Mesenchymal stem cell (in vitro differentiated cells and primary cell): ENCODE measurements at regions not wholly inside any gene's neighbourhood (a gene's known extent, or its start where the extent isn't known, plus 50 kb on each side); places are given as distances from the start of the nearest gene placed in this dataset.

Source experiments
- DNase-seq: peaks from one replicate; pipeline ENCODE4 v3.0.0-alpha.2; 2013
- H2AFZ ChIP-seq: one replicate; pipeline ENCODE4 v1.6.1; 2013; ENCODE audit warnings: low read depth, mild to moderate bottlenecking, control low read depth, inconsistent platforms, low read length, moderate library complexity
- H2AK5ac ChIP-seq: 2 replicates; pipeline ENCODE4 v1.6.1; 2013; ENCODE audit warnings: low read length, moderate library complexity, mild to moderate bottlenecking, inconsistent platforms; ENCODE audit not compliant: severe bottlenecking
- H2BK120ac ChIP-seq: one replicate; pipeline ENCODE4 v1.6.1; 2013; ENCODE audit warnings: low read depth, mild to moderate bottlenecking, inconsistent platforms, low read length, moderate library complexity
- H2BK12ac ChIP-seq, 2 experiments: one replicate each; pipeline ENCODE4 v1.6.1; 2013; ENCODE audit warnings: inconsistent platforms in 2 of 2, low read length in 2 of 2, mild to moderate bottlenecking in 2 of 2, moderate library complexity in 2 of 2, control low read depth in 1 of 2
- H2BK15ac ChIP-seq: one replicate; pipeline ENCODE4 v1.6.1; 2013; ENCODE audit warnings: mild to moderate bottlenecking, low read depth, inconsistent platforms; ENCODE audit not compliant: poor library complexity, severe bottlenecking
- H2BK5ac ChIP-seq: 2 replicates; pipeline ENCODE4 v1.6.1; 2013; ENCODE audit warnings: low read depth, mild to moderate bottlenecking, low read length, control low read depth, inconsistent platforms; ENCODE audit not compliant: poor library complexity, severe bottlenecking
- H3K14ac ChIP-seq, 2 experiments: one replicate each; pipeline ENCODE4 v1.6.1; 2013; ENCODE audit warnings: inconsistent platforms in 2 of 2, low read length in 2 of 2, control low read depth in 1 of 2, mild to moderate bottlenecking in 1 of 2, moderate library complexity in 1 of 2
- H3K18ac ChIP-seq, 2 experiments: one replicate each; pipeline ENCODE4 v1.6.1; 2013; ENCODE audit warnings: inconsistent platforms in 2 of 2, low read length in 2 of 2, control low read depth in 1 of 2, low read depth in 1 of 2, mild to moderate bottlenecking in 1 of 2
- H3K23ac ChIP-seq, 2 experiments: one replicate each; pipeline ENCODE4 v1.6.1; 2013; ENCODE audit warnings: inconsistent platforms in 2 of 2, low read length in 2 of 2, mild to moderate bottlenecking in 2 of 2, moderate library complexity in 2 of 2, control low read depth in 1 of 2
- H3K27ac ChIP-seq: 2 replicates; pipeline ENCODE4 v1.5.1; 2013; ENCODE audit warnings: mild to moderate bottlenecking, moderate library complexity, low read length, control low read depth, inconsistent platforms; ENCODE audit not compliant: poor library complexity, severe bottlenecking
- H3K27me3 ChIP-seq, 2 experiments: 2 replicates each; pipeline versions ENCODE4 v1.6.1 to v1.7.0; 2013; ENCODE audit warnings: low read length in 2 of 2, mild to moderate bottlenecking in 2 of 2, moderate library complexity in 2 of 2, control low read depth in 1 of 2, inconsistent platforms in 1 of 2; ENCODE audit not compliant: control insufficient read depth in 1 of 2, insufficient read depth in 1 of 2
- H3K36me3 ChIP-seq, 2 experiments: 2 replicates each; pipeline versions ENCODE4 v1.6.1 to v1.7.0; 2013; ENCODE audit warnings: low read length in 2 of 2, control low read depth in 1 of 2, inconsistent platforms in 1 of 2, low read depth in 1 of 2, mild to moderate bottlenecking in 1 of 2; ENCODE audit not compliant: insufficient read depth in 2 of 2, control insufficient read depth in 1 of 2
- H3K4ac ChIP-seq, 2 experiments: one replicate each; pipeline ENCODE4 v1.6.1; 2013; ENCODE audit warnings: inconsistent platforms in 2 of 2, low read length in 2 of 2, mild to moderate bottlenecking in 2 of 2, moderate library complexity in 2 of 2, control low read depth in 1 of 2, low read depth in 1 of 2
- H3K4me1 ChIP-seq: 2 replicates; pipeline ENCODE4 v1.6.1; 2013; ENCODE audit warnings: low read depth, low read length, control low read depth; ENCODE audit not compliant: control insufficient read depth, insufficient read depth
- H3K4me2 ChIP-seq: 2 replicates; pipeline ENCODE4 v1.6.1; 2013; ENCODE audit warnings: low read length, mild to moderate bottlenecking, inconsistent platforms; ENCODE audit not compliant: poor library complexity, severe bottlenecking
- H3K4me3 ChIP-seq, 2 experiments: 2 replicates each; pipeline versions ENCODE4 v1.5.1 to v1.7.0; 2013; ENCODE audit warnings: low read length in 2 of 2, mild to moderate bottlenecking in 2 of 2, control low read depth in 1 of 2, low read depth in 1 of 2; ENCODE audit not compliant: insufficient read depth in 1 of 2
- H3K79me1 ChIP-seq: replicated peaks from 2 replicates; pipeline ENCODE4 v1.6.1; 2013; ENCODE audit warnings: mild to moderate bottlenecking, control low read depth, low read length, inconsistent platforms; ENCODE audit not compliant: poor library complexity, severe bottlenecking
- H3K9ac ChIP-seq: 2 replicates; pipeline ENCODE4 v1.7.0; 2013; ENCODE audit warnings: mild to moderate bottlenecking, low read length, moderate library complexity
- H3K9me3 ChIP-seq: 2 replicates; pipeline ENCODE4 v1.7.0; 2013; ENCODE audit warnings: mild to moderate bottlenecking, low read length; ENCODE audit not compliant: control insufficient read depth
- H4K8ac ChIP-seq: one replicate; pipeline ENCODE4 v1.6.1; 2013; ENCODE audit warnings: inconsistent platforms, mild to moderate bottlenecking, low read length, moderate library complexity
- H4K91ac ChIP-seq: one replicate; pipeline ENCODE4 v1.6.1; 2013; ENCODE audit warnings: mild to moderate bottlenecking, low read length, inconsistent platforms
- WGBS: methylation state at CpG from one replicate; pipeline ENCODE4 v1.1.7; 2013; ENCODE audit warnings: mixed read lengths; 5-methylcytosine and 5-hydroxymethylcytosine counted together

- no peak overlapping the region for H3K4ac ChIP-seq
- no peaks in the 10 kb centered on the region for H3K79me1 ChIP-seq
- no peak overlapping the region for H3K14ac ChIP-seq
- DNase-seq: no peak
- no peak overlapping the region for H2BK12ac ChIP-seq
- no peak overlapping the region for H3K4me2 ChIP-seq
- H4K91ac ChIP-seq: no peak overlapping the region
- H3K23ac ChIP-seq: no peak overlapping the region
- H3K4me1 ChIP-seq: no peaks in the 10 kb centered on the region
- no peak overlapping the region for H2BK5ac ChIP-seq
- peaks cover 0 to 32% of the 10 kb centered on the region in 2 experiments for H3K27me3 ChIP-seq
- no peak overlapping the region for H2BK15ac ChIP-seq
- H4K8ac ChIP-seq: no peak overlapping the region
- no peaks in the 10 kb centered on the region for H3K36me3 ChIP-seq
- H2BK120ac ChIP-seq: no peak overlapping the region
- H2AFZ ChIP-seq: no peak overlapping the region
- H3K9me3 ChIP-seq: peaks cover 26% of the 10 kb centered on the region
- no peak overlapping the region for H3K18ac ChIP-seq
- H3K27ac ChIP-seq: no peak overlapping the region
- H3K4me3 ChIP-seq: no peak overlapping the region
- no peak overlapping the region for H3K9ac ChIP-seq
- WGBS: 54% methylated on average over 7 of the region's 7 CpGs
- H2AK5ac ChIP-seq: no peak overlapping the region
These were observed 560.4 kb downstream of the TBC1D22A start for GRCh38 chr22:47322854-47323253.

GRCh38 chr22:47320560-47320959 lies 558.1 kb downstream of the TBC1D22A start:
- Histone ChIP-seq H3K36me3 (no peaks in the 10 kb centered on the region), H3K4me3 (no peak overlapping the region), H3K18ac (no peak overlapping the region), H3K4ac (no peak overlapping the region), H2AFZ (no peak overlapping the region), H2BK5ac (no peak overlapping the region), H4K91ac (no peak overlapping the region), H3K27me3 (peaks cover 0 to 31% of the 10 kb centered on the region in 2 experiments), H3K4me1 (no peaks in the 10 kb centered on the region), H3K14ac (no peak overlapping the region), H2AK5ac (no peak overlapping the region), H3K79me1 (no peaks in the 10 kb centered on the region), H3K27ac (no peak overlapping the region), H2BK120ac (no peak overlapping the region), H4K8ac (no peak overlapping the region), H2BK12ac (no peak overlapping the region), H3K9ac (no peak overlapping the region), H3K4me2 (no peak overlapping the region), H3K9me3 (peaks cover 26% of the 10 kb centered on the region), H3K23ac (no peak overlapping the region), H2BK15ac (no peak overlapping the region)
- no peak for DNase-seq
- no CpG with 5 or more reads among the region's 1 CpG for WGBS

- Histone ChIP-seq H3K9me3 (peaks cover 26% of the 10 kb centered on the region), H2BK12ac (no peak overlapping the region), H3K27ac (no peak overlapping the region), H3K27me3 (peaks cover 0 to 8% of the 10 kb centered on the region in 2 experiments), H3K4me1 (no peaks in the 10 kb centered on the region), H2BK15ac (no peak overlapping the region), H3K4ac (no peak overlapping the region), H3K4me2 (no peak overlapping the region), H2AFZ (no peak overlapping the region), H4K91ac (no peak overlapping the region), H3K79me1 (no peaks in the 10 kb centered on the region), H2BK120ac (no peak overlapping the region), H3K9ac (no peak overlapping the region), H2BK5ac (no peak overlapping the region), H4K8ac (no peak overlapping the region), H3K18ac (no peak overlapping the region), H3K4me3 (no peak overlapping the region), H2AK5ac (no peak overlapping the region), H3K23ac (no peak overlapping the region), H3K14ac (no peak overlapping the region), H3K36me3 (no peaks in the 10 kb centered on the region)
- WGBS: 84% methylated on average over 5 of the region's 9 CpGs
- DNase-seq: no peak
These were observed 555.7 kb downstream of the TBC1D22A start for GRCh38 chr22:47318041-47318737.

GRCh38 chr22:47315862-47316419 lies 553.5 kb downstream of the TBC1D22A start:
- no peak overlapping the region for H2BK120ac ChIP-seq
- H3K27ac ChIP-seq: no peak overlapping the region
- H3K79me1 ChIP-seq: no peaks in the 10 kb centered on the region
- no peaks in the 10 kb centered on the region for H3K27me3 ChIP-seq
- H2AK5ac ChIP-seq: no peak overlapping the region
- no peak overlapping the region for H2AFZ ChIP-seq
- no peak overlapping the region for H2BK5ac ChIP-seq
- H3K4me3 ChIP-seq: no peak overlapping the region
- no peak overlapping the region for H4K8ac ChIP-seq
- no peak overlapping the region for H3K4me2 ChIP-seq
- 69% methylated on average over 2 of the region's 7 CpGs for WGBS
- H3K36me3 ChIP-seq: no peaks in the 10 kb centered on the region
- no peaks in the 10 kb centered on the region for H3K4me1 ChIP-seq
- no peak overlapping the region for H3K23ac ChIP-seq
- DNase-seq: no peak
- no peak overlapping the region for H3K4ac ChIP-seq
- peaks cover 17% of the 10 kb centered on the region for H3K9me3 ChIP-seq
- no peak overlapping the region for H2BK12ac ChIP-seq
- H2BK15ac ChIP-seq: no peak overlapping the region
- H3K18ac ChIP-seq: no peak overlapping the region
- H3K14ac ChIP-seq: no peak overlapping the region
- no peak overlapping the region for H3K9ac ChIP-seq
- H4K91ac ChIP-seq: no peak overlapping the region
